HAP-1 (cell line): ENCODE measurements at regions not wholly inside any gene's neighbourhood (a gene's known extent, or its start where the extent isn't known, plus 50 kb on each side); places are given as distances from the start of the nearest gene placed in this dataset.
"Not testable (repeated sequence)": the region's sequence is repeated elsewhere in the genome, so short reads cannot be mapped to it uniquely, and the experiment has no call there.

Experiments
- DNase-seq, 2 experiments: peaks; one replicate each; pipeline ENCODE4 v3.0.0-alpha.2; 2016 to 2020; ENCODE audit warnings: low spot score in 2 of 2
- H3K27me3 ChIP-seq: fragments of 250-450 bp; sonication (Bioruptor Pico); 2 replicates; pipeline ENCODE4 v1.5.1; 2020; ENCODE audit warnings: low read depth, mild to moderate bottlenecking, moderate library complexity
- H3K36me3 ChIP-seq: fragments of 250-450 bp; sonication (Bioruptor Pico); replicated peaks from 2 replicates; pipeline ENCODE4 v1.5.1; 2020; ENCODE audit warnings: mild to moderate bottlenecking
- H3K4me1 ChIP-seq: fragments of 250-450 bp; sonication (Bioruptor Pico); 2 replicates; pipeline ENCODE4 v1.5.1; 2020; ENCODE audit warnings: mild to moderate bottlenecking
- H3K4me3 ChIP-seq: fragments of 250-450 bp; sonication (Bioruptor Pico); 2 replicates; pipeline ENCODE4 v1.5.1; 2020; ENCODE audit warnings: mild to moderate bottlenecking, moderate library complexity
- H3K9me3 ChIP-seq: fragments of 250-450 bp; sonication (Bioruptor Pico); 2 replicates; pipeline ENCODE4 v1.5.1; 2020; ENCODE audit warnings: mild to moderate bottlenecking, moderate library complexity
- in situ Hi-C: fragments of 300-500 bp; cut with MboI; formaldehyde crosslinking; loops from 3 replicates; pipeline ENCODE4 v1.14.3; 2020; ENCODE audit warnings: low sequenced_read_pairs, inconsistent platforms, mixed read lengths

DNA sequence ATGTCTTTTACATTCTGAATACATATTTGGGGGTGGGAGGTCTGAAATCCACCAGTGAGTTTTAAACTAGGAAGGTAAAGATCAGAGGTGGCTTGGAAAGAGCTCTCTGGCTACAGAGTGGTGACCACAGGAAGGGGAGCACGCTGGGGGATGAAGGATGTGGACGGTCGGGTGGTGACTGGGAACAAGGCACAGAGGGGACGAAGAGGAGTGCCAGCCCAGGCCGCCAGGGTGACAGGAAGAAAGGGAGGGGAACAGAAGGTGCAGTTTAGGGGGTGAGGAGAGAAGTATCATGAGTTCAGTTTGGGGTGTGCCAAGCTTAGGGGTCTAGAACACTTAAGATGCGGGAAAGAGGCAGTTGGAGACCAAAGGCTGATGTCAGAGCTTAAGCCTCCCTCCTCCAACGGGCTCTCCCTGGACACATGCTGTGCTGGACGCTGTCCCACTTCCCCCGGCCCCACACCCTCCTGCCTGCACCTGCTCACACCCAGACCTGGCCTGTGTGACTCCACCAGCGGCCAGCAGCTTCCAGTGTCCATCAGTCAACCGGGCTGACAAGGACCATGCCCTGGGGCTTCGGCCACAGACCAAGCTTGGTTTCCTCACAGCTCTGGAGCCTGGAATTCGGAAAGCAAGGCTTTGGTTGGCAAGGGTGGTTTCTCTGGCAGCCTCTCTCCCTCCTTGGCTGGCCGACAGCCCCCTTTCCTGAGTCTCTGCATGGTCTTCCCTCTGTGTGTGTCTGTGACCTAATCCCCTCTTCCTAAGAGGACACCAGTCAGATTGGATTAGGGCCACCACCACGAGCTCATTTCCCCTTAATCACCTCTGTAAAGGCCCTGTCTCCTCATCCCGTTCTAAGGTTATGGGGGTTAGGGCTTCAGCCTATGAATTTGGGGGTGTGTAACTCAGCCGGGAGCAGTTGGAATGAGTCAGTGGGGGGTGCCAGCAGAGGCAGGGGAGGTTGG is 120.4 kb upstream of the IQSEC1 start:
- no peak overlapping the region for H3K4me3 ChIP-seq
- no peaks in the 10 kb centered on the region for H3K27me3 ChIP-seq
- no peaks in the 10 kb centered on the region for H3K4me1 ChIP-seq
- DNase-seq, result no peak
- in situ Hi-C loops, result no loop called here
- no peaks in the 10 kb centered on the region for H3K36me3 ChIP-seq
- no peaks in the 10 kb centered on the region for H3K9me3 ChIP-seq

GRCh38 chr3:13192471-13193213 is 119.4 kb upstream of the IQSEC1 start:
- no peak overlapping the region for H3K4me3 ChIP-seq
- in situ Hi-C loops, result no loop called here
- H3K9me3 ChIP-seq, result no peaks in the 10 kb centered on the region
- H3K4me1 ChIP-seq, result no peaks in the 10 kb centered on the region
- DNase-seq, result no peak
- H3K36me3 ChIP-seq, result no peaks in the 10 kb centered on the region
- no peaks in the 10 kb centered on the region for H3K27me3 ChIP-seq

DNA sequence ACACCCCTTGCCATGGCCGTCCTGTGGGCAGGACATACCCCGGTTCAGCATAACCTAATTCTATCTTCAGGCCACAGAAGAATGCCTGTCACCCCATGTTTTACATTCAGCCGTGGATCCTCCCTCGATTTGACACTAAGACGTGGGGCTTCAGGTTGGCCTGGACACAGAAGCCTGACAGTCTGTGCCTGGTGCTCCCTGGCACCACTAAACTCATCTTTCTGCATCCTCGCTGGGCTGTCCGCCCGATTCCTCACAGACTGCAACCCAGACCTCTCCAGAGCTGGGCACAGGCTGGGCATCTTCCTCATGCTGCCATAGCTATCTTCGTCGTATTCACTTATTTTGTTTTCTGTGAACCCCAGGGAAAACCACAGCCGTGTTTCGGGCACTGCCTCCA is 117.8 kb upstream of the IQSEC1 start:
- Histone ChIP-seq H3K9me3 (no peaks in the 10 kb centered on the region), H3K4me3 (no peak overlapping the region), H3K4me1 (no peaks in the 10 kb centered on the region), H3K27me3 (no peaks in the 10 kb centered on the region), H3K36me3 (no peaks in the 10 kb centered on the region)
- no peak for DNase-seq
- in situ Hi-C loops, result no loop called here

DNA sequence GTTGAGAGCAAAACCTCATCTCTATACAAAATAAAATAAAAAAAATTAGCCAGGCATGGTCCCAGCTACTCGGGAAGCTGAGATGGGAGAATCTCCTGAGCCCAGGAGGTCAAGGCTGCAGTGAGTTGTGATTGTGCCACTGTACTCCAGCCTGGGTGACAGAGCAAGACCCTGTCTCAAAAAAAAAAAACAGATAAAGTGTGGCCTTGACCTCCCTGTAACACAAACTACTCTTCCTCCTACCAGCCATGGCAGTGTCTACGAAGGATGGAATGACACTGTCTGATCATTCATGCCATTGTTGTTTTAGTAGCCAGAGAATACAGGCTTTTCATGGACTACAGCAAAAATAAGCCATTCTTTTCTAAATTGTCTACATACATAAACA is 117.1 kb upstream of the IQSEC1 start:
- Histone ChIP-seq H3K4me1 (no peaks in the 10 kb centered on the region), H3K36me3 (no peaks in the 10 kb centered on the region), H3K4me3 (no peak overlapping the region), H3K9me3 (no peaks in the 10 kb centered on the region), H3K27me3 (no peaks in the 10 kb centered on the region)
- no peak for DNase-seq
- in situ Hi-C loops, result no loop called here

DNA sequence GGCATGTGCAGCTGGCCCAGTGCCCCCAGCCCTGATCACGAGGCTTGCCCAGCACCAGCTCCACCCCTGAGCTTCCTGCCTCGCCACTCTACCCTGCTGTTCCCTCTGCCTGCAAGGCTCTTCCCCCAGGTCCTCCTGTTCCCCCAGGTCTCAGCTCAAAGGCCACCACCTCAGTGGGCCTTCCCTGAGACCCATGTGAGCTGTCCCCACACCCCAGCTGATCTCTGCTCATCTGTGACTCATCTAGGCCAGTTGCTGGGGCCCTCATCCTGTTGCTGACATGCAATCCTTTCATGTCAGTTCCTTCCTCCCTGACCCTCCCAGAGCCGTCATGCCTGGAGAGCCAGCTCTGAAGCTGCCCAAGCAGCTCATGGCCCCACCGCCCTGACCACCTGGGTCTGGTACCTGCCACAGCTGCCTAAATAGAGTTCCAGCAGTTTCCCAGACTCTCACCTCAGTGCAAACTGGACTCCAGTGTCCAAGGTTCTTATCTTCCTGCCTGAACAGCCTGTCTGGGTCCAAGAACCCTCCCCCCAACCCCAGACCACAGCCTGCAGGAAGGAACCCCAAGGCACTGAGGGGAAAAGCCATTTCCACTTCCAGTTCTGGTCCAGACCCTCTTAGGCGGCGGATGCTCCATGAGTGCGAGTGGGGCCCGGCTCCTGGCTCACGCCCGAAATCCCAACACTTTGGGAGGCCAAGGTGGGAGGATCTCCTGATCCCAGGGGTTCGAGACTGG is 116.6 kb upstream of the IQSEC1 start:
- no peak overlapping the region for H3K4me3 ChIP-seq
- no peaks in the 10 kb centered on the region for H3K4me1 ChIP-seq
- H3K9me3 ChIP-seq, result no peaks in the 10 kb centered on the region
- no peak for DNase-seq
- no peaks in the 10 kb centered on the region for H3K27me3 ChIP-seq
- H3K36me3 ChIP-seq, result no peaks in the 10 kb centered on the region
- in situ Hi-C loops, result no loop called here

DNA sequence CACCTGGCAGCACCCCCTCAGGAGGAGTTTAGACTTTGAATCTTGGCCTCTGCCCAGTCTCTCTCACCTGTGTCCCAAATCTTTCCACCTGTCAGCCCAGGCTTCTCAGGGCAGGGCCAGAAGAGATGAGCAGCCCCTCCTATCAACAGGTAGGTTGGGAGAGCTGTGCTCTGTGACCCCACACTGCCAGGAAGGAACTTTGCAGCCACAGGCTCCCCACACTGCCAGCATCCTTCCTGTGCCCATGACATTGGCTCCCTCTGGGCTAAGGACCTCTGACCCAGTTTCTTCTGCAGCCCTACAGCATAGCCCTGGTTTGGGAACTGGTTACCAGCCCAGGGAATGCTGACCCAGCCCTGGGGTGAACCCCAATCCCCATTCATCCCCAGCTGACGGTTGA is 115.7 kb upstream of the IQSEC1 start:
- no peaks in the 10 kb centered on the region for H3K36me3 ChIP-seq
- no peaks in the 10 kb centered on the region for H3K27me3 ChIP-seq
- DNase-seq, result no peak
- no peaks in the 10 kb centered on the region for H3K4me1 ChIP-seq
- in situ Hi-C loops, result no loop called here
- H3K9me3 ChIP-seq, result no peaks in the 10 kb centered on the region
- H3K4me3 ChIP-seq, result no peak overlapping the region

GRCh38 chr3:13188181-13188779 is 115.1 kb upstream of the IQSEC1 start:
- Histone ChIP-seq H3K27me3 (no peaks in the 10 kb centered on the region), H3K9me3 (no peaks in the 10 kb centered on the region), H3K4me3 (no peak overlapping the region), H3K4me1 (no peaks in the 10 kb centered on the region), H3K36me3 (no peaks in the 10 kb centered on the region)
- in situ Hi-C loops, result no loop called here
- DNase-seq, result no peak

DNA sequence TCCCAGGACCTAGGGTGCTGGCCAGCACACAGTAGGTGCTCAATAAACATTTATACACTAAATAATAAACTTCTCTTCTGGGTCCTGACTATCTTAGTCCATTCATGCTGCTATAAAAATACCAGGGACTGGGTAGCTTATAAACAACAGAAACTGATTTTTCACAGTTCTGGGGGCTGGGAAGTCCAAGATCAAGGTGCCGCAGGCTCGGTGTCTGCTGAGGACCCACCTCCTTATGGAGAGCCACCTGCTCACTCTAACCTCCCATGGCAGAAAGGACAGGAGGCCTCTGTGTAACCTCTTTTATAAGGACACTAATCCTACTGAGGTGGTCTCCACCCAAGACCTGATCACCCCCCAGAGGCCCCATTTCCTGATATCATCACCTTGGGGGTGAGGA is 114.4 kb upstream of the IQSEC1 start:
- H3K9me3 ChIP-seq, result no peaks in the 10 kb centered on the region
- no peak for DNase-seq
- in situ Hi-C loops, result no loop called here
- no peaks in the 10 kb centered on the region for H3K4me1 ChIP-seq
- no peaks in the 10 kb centered on the region for H3K27me3 ChIP-seq
- no peak overlapping the region for H3K4me3 ChIP-seq
- H3K36me3 ChIP-seq, result no peaks in the 10 kb centered on the region

DNA sequence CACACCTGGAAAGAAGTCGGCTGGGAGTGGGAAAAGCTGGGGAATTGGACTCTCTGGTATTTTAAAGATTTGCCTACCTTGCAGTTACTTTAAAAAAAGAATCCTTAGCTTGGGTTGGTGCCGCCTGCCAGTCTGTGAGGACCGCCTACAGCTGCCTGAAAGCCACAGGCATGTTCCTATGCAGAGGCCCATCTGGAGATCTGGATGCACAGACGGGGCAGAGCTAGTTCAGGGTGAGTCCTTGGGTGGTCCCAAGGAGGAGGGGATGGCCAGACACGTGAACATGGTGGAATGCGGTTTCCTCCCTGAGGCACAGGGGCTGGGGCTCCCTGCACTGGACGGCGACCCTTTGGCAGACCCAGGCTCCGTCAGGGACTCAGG is 113.2 kb upstream of the IQSEC1 start:
- no peaks in the 10 kb centered on the region for H3K36me3 ChIP-seq
- no peaks in the 10 kb centered on the region for H3K27me3 ChIP-seq
- no peak overlapping the region for H3K4me3 ChIP-seq
- in situ Hi-C loops, result no loop called here
- H3K9me3 ChIP-seq, result no peaks in the 10 kb centered on the region
- H3K4me1 ChIP-seq, result no peaks in the 10 kb centered on the region
- DNase-seq, result no peak

GRCh38 chr3:13185737-13186434 is 112.7 kb upstream of the IQSEC1 start:
- in situ Hi-C loops, result no loop called here
- no peaks in the 10 kb centered on the region for H3K36me3 ChIP-seq

GRCh38 chr3:13179582-13180210 is 106.5 kb upstream of the IQSEC1 start:
- DNase-seq, H3K36me3 ChIP-seq, H3K4me3 ChIP-seq, in situ Hi-C loops, H3K9me3 ChIP-seq, H3K4me1 ChIP-seq, H3K27me3 ChIP-seq: not testable (repeated sequence)

More at GRCh38 chr3:13185737-13186434, 112.7 kb upstream of the IQSEC1 start:
- no peaks in the 10 kb centered on the region for H3K27me3 ChIP-seq
- H3K4me1 ChIP-seq, result no peaks in the 10 kb centered on the region
- no peaks in the 10 kb centered on the region for H3K9me3 ChIP-seq
- no peak for DNase-seq
- no peak overlapping the region for H3K4me3 ChIP-seq

DNA sequence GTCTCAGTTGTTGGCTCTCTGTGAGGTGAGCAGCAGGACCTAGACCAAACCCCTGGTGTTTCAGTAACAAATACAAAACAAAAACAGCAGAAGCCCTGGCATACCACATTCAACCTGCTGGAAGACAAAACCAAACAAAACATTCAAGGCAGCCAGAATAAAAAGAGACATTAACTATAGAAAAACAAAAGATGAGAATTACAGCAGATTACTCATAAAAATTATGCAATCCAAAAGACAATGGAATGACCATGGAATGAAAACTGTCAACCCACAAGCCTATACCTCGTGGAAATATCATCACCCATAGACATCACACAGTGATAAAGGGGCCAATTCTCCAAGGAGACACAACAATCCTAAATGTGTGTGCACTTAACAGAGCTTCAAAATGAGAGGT is 106.0 kb upstream of the IQSEC1 start:
- H3K4me1 ChIP-seq, result no peaks in the 10 kb centered on the region
- no peak overlapping the region for H3K4me3 ChIP-seq
- in situ Hi-C loops, result no loop called here
- peaks cover 7% of the 10 kb centered on the region for H3K9me3 ChIP-seq
- no peak for DNase-seq
- no peaks in the 10 kb centered on the region for H3K27me3 ChIP-seq
- H3K36me3 ChIP-seq, result no peaks in the 10 kb centered on the region

DNA sequence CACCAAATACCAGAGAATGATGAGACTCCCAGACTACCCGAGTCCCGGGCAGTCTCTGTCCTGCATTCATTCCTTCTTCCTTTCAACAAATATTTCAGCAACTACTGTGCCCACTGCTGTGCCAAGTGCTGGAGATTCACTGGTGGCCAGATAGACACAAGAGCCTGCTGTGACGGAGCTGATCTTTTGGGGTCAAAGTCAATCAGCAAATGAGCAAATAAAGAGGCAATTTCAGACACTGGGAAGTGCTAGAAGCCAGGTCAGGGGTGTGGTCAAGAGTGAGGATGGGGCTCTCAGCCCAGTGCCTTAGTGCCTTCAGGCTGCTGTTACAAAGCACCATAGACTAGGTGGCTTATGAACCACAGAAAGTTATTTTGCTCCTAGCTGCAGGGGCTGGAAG is 104.9 kb upstream of the IQSEC1 start:
- H3K4me1 ChIP-seq, result no peaks in the 10 kb centered on the region
- no peak for DNase-seq
- in situ Hi-C loops, result no loop called here
- H3K27me3 ChIP-seq, result no peaks in the 10 kb centered on the region
- H3K9me3 ChIP-seq, result peaks cover 7% of the 10 kb centered on the region
- H3K36me3 ChIP-seq, result no peaks in the 10 kb centered on the region
- no peak overlapping the region for H3K4me3 ChIP-seq
